Transverse colon (tissue), 3 donors: ENCODE measurements at regions not wholly inside any gene's neighbourhood (a gene's known extent, or its start where the extent isn't known, plus 50 kb on each side); places are given as distances from the start of the nearest gene placed in this dataset.

ENCODE experiments used
- POLR2A ChIP-seq: fragments of 450-650 bp; IDR thresholded peaks from one replicate; pipeline ENCODE4 v1.6.1; 2016; ENCODE audit warnings: antibody characterized with exemption, mild to moderate bottlenecking, moderate library complexity
- TF ChIP-seq, protein P1 (sequence below), 5 experiments: fragments of 200-600 bp in 3 of 5; fragments of 450-650 bp in 2 of 5; sonication (generic) in 3 of 5; IDR thresholded peaks; 1 replicate in 2 of 5; 2 replicates in 3 of 5; pipeline ENCODE4 v1.5.1; 2016 to 2017; ENCODE audit warnings: antibody characterized with exemption in 5 of 5, inconsistent platforms in 3 of 5, mild to moderate bottlenecking in 2 of 5, moderate library complexity in 1 of 5

DNA sequence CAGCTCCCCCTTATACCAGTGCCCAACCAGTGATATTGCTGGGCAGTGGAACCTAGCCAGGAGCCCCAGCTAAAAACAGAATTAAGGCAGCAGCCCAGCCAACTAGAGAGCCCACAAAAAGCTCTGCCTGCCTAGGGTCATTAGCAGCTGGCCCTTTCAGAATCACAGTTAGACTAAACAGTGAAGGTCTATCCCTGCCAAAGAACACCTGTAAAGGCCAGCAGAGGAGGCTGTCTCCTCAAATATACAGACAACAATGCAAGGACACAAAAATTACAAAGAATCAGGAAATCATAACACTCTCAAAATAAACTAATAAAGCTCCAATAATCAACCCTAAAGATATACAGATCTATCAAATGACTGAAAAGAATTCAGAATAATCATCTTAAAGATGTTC, 77.8 kb upstream of the HTR1E start:
- TF ChIP-seq, protein P1, sequence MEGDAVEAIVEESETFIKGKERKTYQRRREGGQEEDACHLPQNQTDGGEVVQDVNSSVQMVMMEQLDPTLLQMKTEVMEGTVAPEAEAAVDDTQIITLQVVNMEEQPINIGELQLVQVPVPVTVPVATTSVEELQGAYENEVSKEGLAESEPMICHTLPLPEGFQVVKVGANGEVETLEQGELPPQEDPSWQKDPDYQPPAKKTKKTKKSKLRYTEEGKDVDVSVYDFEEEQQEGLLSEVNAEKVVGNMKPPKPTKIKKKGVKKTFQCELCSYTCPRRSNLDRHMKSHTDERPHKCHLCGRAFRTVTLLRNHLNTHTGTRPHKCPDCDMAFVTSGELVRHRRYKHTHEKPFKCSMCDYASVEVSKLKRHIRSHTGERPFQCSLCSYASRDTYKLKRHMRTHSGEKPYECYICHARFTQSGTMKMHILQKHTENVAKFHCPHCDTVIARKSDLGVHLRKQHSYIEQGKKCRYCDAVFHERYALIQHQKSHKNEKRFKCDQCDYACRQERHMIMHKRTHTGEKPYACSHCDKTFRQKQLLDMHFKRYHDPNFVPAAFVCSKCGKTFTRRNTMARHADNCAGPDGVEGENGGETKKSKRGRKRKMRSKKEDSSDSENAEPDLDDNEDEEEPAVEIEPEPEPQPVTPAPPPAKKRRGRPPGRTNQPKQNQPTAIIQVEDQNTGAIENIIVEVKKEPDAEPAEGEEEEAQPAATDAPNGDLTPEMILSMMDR (IDR thresholded peaks at IDR 0.05): no peak
- TF ChIP-seq POLR2A: no peak
